ENCODE measurements at regions not wholly inside any gene's neighbourhood (a gene's known extent, or its start where the extent isn't known, plus 50 kb on each side); places are given as distances from the start of the nearest gene placed in this dataset.

- DNase-seq (ENCODE audit: low read depth, low spot score): no peak
- in situ Hi-C loops (cut with HindIII; ENCODE audit: low pct_unique_long_range_greater_than_20kb, low sequenced_read_pairs): no loop called here
- POLR2A ChIA-PET: no interaction called here
- intact Hi-C loops (cut with micrococcal nuclease; ENCODE audit: unreplicated experiment): no loop called here
- Histone ChIP-seq H3K27ac (ENCODE audit: low read length) (no peak overlapping the region), H3K9me3 (ENCODE audit: control insufficient read depth, insufficient read depth, low read depth, low read length) (no peaks in the 10 kb centered on the region), H3K36me3 (ENCODE audit: control insufficient read depth, insufficient read depth, low read length) (no peaks in the 10 kb centered on the region; the same call in 1 of the 2 replicates), H3K4me1 (ENCODE audit: control insufficient read depth, insufficient read depth, low read length) (no peaks in the 10 kb centered on the region), H3K27me3 (ENCODE audit: control insufficient read depth, insufficient read depth, low read length) (peaks cover 19% of the 10 kb centered on the region), H3K4me3 (ENCODE audit: low read depth in 2 of 2, low read length in 2 of 2) (no peak overlapping the region)
- TF ChIP-seq REST (IDR thresholded peaks at IDR 0.05; ENCODE audit: insufficient read depth in 1 of 2, low read depth in 2 of 2, low read length in 1 of 2): no peak
- TF ChIP-seq, protein P1, sequence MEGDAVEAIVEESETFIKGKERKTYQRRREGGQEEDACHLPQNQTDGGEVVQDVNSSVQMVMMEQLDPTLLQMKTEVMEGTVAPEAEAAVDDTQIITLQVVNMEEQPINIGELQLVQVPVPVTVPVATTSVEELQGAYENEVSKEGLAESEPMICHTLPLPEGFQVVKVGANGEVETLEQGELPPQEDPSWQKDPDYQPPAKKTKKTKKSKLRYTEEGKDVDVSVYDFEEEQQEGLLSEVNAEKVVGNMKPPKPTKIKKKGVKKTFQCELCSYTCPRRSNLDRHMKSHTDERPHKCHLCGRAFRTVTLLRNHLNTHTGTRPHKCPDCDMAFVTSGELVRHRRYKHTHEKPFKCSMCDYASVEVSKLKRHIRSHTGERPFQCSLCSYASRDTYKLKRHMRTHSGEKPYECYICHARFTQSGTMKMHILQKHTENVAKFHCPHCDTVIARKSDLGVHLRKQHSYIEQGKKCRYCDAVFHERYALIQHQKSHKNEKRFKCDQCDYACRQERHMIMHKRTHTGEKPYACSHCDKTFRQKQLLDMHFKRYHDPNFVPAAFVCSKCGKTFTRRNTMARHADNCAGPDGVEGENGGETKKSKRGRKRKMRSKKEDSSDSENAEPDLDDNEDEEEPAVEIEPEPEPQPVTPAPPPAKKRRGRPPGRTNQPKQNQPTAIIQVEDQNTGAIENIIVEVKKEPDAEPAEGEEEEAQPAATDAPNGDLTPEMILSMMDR (IDR thresholded peaks at IDR 0.05): no peak
- no peak for TF ChIP-seq SIN3A (IDR thresholded peaks at IDR 0.05; ENCODE audit: borderline replicate concordance, insufficient read depth, low read depth, low read length)
- TF ChIP-seq TCF7L2 (IDR thresholded peaks at IDR 0.05; ENCODE audit: low read depth, low read length): no peak
- no peak for TF ChIP-seq POLR2AphosphoS5 (IDR thresholded peaks at IDR 0.05; ENCODE audit: low read depth, low read length)
- no TSS peak for BruUV-seq (replicated peaks)
- no peak for ATAC-seq
- CTCF ChIA-PET: no interaction called here
Measured at GRCh38 chr5:38013107-38013506, 173.3 kb upstream of the GDNF start.

GRCh38 chr5:38011668-38012188 lies 171.9 kb upstream of the GDNF start:
- Histone ChIP-seq H3K9me3 (ENCODE audit: control insufficient read depth, insufficient read depth, low read depth, low read length) (no peaks in the 10 kb centered on the region), H3K27me3 (ENCODE audit: control insufficient read depth, insufficient read depth, low read length) (peaks cover 16% of the 10 kb centered on the region), H3K27ac (ENCODE audit: low read length) (no peak overlapping the region), H3K4me3 (ENCODE audit: low read depth in 2 of 2, low read length in 2 of 2) (no peak overlapping the region), H3K36me3 (ENCODE audit: control insufficient read depth, insufficient read depth, low read length) (no peaks in the 10 kb centered on the region), H3K4me1 (ENCODE audit: control insufficient read depth, insufficient read depth, low read length) (no peaks in the 10 kb centered on the region)
- ChIA-PET POLR2A (no interaction called here), CTCF (no interaction called here)
- intact Hi-C loops (cut with micrococcal nuclease; ENCODE audit: unreplicated experiment) (no loop called here), in situ Hi-C loops (cut with HindIII; ENCODE audit: low pct_unique_long_range_greater_than_20kb, low sequenced_read_pairs) (no loop called here)
- BruUV-seq (replicated peaks): no TSS peak
- TF ChIP-seq, protein P1 (IDR thresholded peaks at IDR 0.05): no peak
- no peak for TF ChIP-seq REST (IDR thresholded peaks at IDR 0.05; ENCODE audit: insufficient read depth in 1 of 2, low read depth in 2 of 2, low read length in 1 of 2)
- TF ChIP-seq SIN3A (IDR thresholded peaks at IDR 0.05; ENCODE audit: borderline replicate concordance, insufficient read depth, low read depth, low read length): no peak
- no peak for TF ChIP-seq POLR2AphosphoS5 (IDR thresholded peaks at IDR 0.05; ENCODE audit: low read depth, low read length)
- no peak for TF ChIP-seq TCF7L2 (IDR thresholded peaks at IDR 0.05; ENCODE audit: low read depth, low read length)
- DNase-seq (ENCODE audit: low read depth, low spot score): no peak
- ATAC-seq: no peak
